Keratinocyte (primary cell): ENCODE measurements at regions not wholly inside any gene's neighbourhood (a gene's known extent, or its start where the extent isn't known, plus 50 kb on each side); places are given as distances from the start of the nearest gene placed in this dataset.

ENCODE experiments used
- DNase-seq: peaks from one replicate; pipeline ENCODE4 v3.0.0-alpha.2; 2011; ENCODE audit warnings: low read depth, missing footprints, low spot score
- FAIRE-seq: peaks from 2 replicates; lab custom pipeline; 2011; peaks lifted over from hg19 to GRCh38; lab: Jason Lieb, UNC
- H2AFZ ChIP-seq: 2 replicates; pipeline ENCODE4 v1.6.0; 2012; ENCODE audit warnings: low read length, control low read depth, inconsistent platforms; ENCODE audit not compliant: control insufficient read depth
- H3K27ac ChIP-seq: 2 replicates; pipeline ENCODE4 v1.5.1; 2011; ENCODE audit warnings: low read length; ENCODE audit not compliant: control insufficient read depth, insufficient read depth
- H3K27me3 ChIP-seq: 3 replicates; pipeline ENCODE4 v1.6.0; 2011; ENCODE audit warnings: low read length; ENCODE audit not compliant: control insufficient read depth, insufficient read depth; ENCODE audit errors: extremely low read depth
- H3K36me3 ChIP-seq, 2 experiments: 2 replicates in 1 of 2; 3 replicates in 1 of 2; pipeline ENCODE4 v1.5.1; 2011; ENCODE audit warnings: low read length in 2 of 2, mild to moderate bottlenecking in 1 of 2; ENCODE audit not compliant: control insufficient read depth in 2 of 2, insufficient read depth in 2 of 2; ENCODE audit errors: extremely low read depth in 1 of 2
- H3K4me1 ChIP-seq: 3 replicates; pipeline ENCODE4 v1.5.1; 2011; ENCODE audit warnings: low read length; ENCODE audit not compliant: control insufficient read depth, insufficient read depth; ENCODE audit errors: extremely low read depth
- H3K4me2 ChIP-seq: 3 replicates; pipeline ENCODE4 v1.6.0; 2011; ENCODE audit warnings: low read depth, low read length; ENCODE audit not compliant: control insufficient read depth, insufficient read depth; ENCODE audit errors: extremely low read depth
- H3K4me3 ChIP-seq, 3 experiments: fragments of 200-600 bp in 1 of 3; sonication (generic) in 1 of 3; 2 replicates in 2 of 3; 3 replicates in 1 of 3; pipeline ENCODE4 v1.5.1; 2011 to 2016; ENCODE audit warnings: low read length in 3 of 3, mild to moderate bottlenecking in 3 of 3, control low read depth in 2 of 3, inconsistent platforms in 1 of 3, low read depth in 1 of 3, mixed read lengths in 1 of 3, mixed run types in 1 of 3, moderate library complexity in 1 of 3; ENCODE audit not compliant: control insufficient read depth in 2 of 3, insufficient read depth in 2 of 3; ENCODE audit errors: extremely low read depth in 1 of 3
- H3K79me2 ChIP-seq: 2 replicates; pipeline ENCODE4 v1.6.0; 2012; ENCODE audit warnings: low read length; ENCODE audit not compliant: control insufficient read depth, insufficient read depth
- H3K9ac ChIP-seq: 3 replicates; pipeline ENCODE4 v1.6.0; 2011; ENCODE audit warnings: low read length; ENCODE audit not compliant: control insufficient read depth, insufficient read depth; ENCODE audit errors: extremely low read depth
- H3K9me1 ChIP-seq: 3 replicates; pipeline ENCODE4 v1.6.0; 2011; ENCODE audit warnings: low read length; ENCODE audit not compliant: control insufficient read depth, insufficient read depth; ENCODE audit errors: extremely low read depth
- H3K9me3 ChIP-seq: 2 replicates; pipeline ENCODE4 v1.5.1; 2012; ENCODE audit warnings: low read depth, low read length; ENCODE audit not compliant: control insufficient read depth
- H4K20me1 ChIP-seq: 3 replicates; pipeline ENCODE4 v1.6.0; 2011; ENCODE audit warnings: low read length; ENCODE audit not compliant: control insufficient read depth, insufficient read depth; ENCODE audit errors: extremely low read depth
- EZH2 ChIP-seq: IDR thresholded peaks from one replicate; pipeline ENCODE4 v1.6.1; 2012; ENCODE audit warnings: inconsistent platforms, mild to moderate bottlenecking, low read length, moderate library complexity
- dilution Hi-C: fragments of 300-500 bp; cut with MboI; formaldehyde crosslinking; loops from one replicate; pipeline ENCODE4 v1.7.0; 2020; ENCODE audit warnings: low sequenced_read_pairs; ENCODE audit not compliant: extremely low pct_ligation_motif_present
- TF ChIP-seq, protein P1 (sequence below), 3 experiments: IDR thresholded peaks in 1 of 3; conservative IDR thresholded peaks in 1 of 3; optimal IDR thresholded peaks in 1 of 3; 2 replicates in 2 of 3; 3 replicates in 1 of 3; pipeline versions ENCODE3 to v1.5.1; 2011; ENCODE audit warnings: low read length in 3 of 3, mild to moderate bottlenecking in 3 of 3, moderate library complexity in 2 of 3, control low read depth in 1 of 3, inconsistent platforms in 1 of 3; ENCODE audit not compliant: insufficient read depth in 2 of 3; ENCODE audit errors: extremely low read depth in 1 of 3

DNA sequence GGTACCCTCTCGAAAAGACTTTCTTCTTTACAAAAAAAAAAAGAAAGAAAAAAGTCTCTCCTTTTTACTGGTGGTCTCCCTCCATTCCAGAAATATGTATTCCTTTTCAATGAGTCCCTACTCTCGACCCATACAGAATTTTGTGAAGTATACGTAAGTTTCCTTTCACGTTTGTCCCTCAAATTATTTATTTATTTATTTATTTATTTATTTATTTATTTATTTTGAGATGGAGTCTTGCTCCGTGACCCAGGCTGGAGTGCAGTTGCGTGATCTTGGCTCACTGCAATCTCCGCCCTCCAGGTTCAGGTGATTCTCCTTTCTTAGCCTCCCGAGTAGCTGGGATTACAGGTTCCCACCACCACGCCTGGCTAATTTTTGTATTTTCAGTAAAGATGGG, 429.2 kb upstream of the AR start:
- no peak for DNase-seq
- no peak overlapping the region for H3K4me3 ChIP-seq
- no peaks in the 10 kb centered on the region for H3K9me1 ChIP-seq
- no peaks in the 10 kb centered on the region for H3K79me2 ChIP-seq
- no peaks in the 10 kb centered on the region for H3K4me1 ChIP-seq
- no peak overlapping the region for H2AFZ ChIP-seq
- H3K9me3 ChIP-seq, result no peaks in the 10 kb centered on the region
- TF ChIP-seq, protein P1, sequence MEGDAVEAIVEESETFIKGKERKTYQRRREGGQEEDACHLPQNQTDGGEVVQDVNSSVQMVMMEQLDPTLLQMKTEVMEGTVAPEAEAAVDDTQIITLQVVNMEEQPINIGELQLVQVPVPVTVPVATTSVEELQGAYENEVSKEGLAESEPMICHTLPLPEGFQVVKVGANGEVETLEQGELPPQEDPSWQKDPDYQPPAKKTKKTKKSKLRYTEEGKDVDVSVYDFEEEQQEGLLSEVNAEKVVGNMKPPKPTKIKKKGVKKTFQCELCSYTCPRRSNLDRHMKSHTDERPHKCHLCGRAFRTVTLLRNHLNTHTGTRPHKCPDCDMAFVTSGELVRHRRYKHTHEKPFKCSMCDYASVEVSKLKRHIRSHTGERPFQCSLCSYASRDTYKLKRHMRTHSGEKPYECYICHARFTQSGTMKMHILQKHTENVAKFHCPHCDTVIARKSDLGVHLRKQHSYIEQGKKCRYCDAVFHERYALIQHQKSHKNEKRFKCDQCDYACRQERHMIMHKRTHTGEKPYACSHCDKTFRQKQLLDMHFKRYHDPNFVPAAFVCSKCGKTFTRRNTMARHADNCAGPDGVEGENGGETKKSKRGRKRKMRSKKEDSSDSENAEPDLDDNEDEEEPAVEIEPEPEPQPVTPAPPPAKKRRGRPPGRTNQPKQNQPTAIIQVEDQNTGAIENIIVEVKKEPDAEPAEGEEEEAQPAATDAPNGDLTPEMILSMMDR (optimal IDR thresholded peaks at IDR 0.05 in 1 of 3, IDR thresholded peaks at IDR 0.05 in 1 of 3, conservative IDR thresholded peaks at IDR 0.05 in 1 of 3; ENCODE audit: extremely low read depth in 1 of 3, insufficient read depth in 2 of 3, low read length in 3 of 3), result no peak
- no peak for TF ChIP-seq EZH2
- no peak overlapping the region for H3K4me2 ChIP-seq
- dilution Hi-C loops, result no loop called here
- H4K20me1 ChIP-seq, result no peaks in the 10 kb centered on the region
- no peak for FAIRE-seq
- H3K9ac ChIP-seq, result no peak overlapping the region
- H3K27me3 ChIP-seq, result no peaks in the 10 kb centered on the region
- no peak overlapping the region for H3K27ac ChIP-seq
- H3K36me3 ChIP-seq, result no peaks in the 10 kb centered on the region

DNA sequence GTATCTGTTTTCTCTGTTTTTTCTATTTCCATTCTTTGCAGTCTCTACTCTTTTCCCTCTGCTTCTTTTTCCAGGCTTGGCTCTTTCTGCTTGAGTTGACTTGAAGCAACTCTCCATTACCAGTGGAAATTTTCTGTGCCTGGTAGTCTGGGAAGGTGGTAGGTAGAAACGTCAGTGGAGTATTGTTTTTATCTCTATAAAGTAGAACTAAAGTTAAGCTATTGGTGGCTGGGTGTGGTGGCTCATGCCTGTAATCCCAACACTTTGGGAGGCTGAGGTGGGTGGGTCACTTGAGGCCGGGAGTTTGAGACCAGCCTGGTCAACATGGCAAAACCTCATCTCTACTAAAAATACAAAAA, 438.1 kb upstream of the AR start:
- H3K27ac ChIP-seq, result no peak overlapping the region
- no peaks in the 10 kb centered on the region for H3K27me3 ChIP-seq
- no peaks in the 10 kb centered on the region for H3K4me1 ChIP-seq
- H4K20me1 ChIP-seq, result no peaks in the 10 kb centered on the region
- no peaks in the 10 kb centered on the region for H3K9me3 ChIP-seq
- DNase-seq, result no peak
- FAIRE-seq, result no peak
- H3K4me3 ChIP-seq, result no peak overlapping the region
- H3K4me2 ChIP-seq, result no peak overlapping the region
- H3K79me2 ChIP-seq, result no peaks in the 10 kb centered on the region
- no peak overlapping the region for H2AFZ ChIP-seq
- dilution Hi-C loops, result no loop called here
- no peak overlapping the region for H3K9ac ChIP-seq
- no peaks in the 10 kb centered on the region for H3K9me1 ChIP-seq
- no peak for TF ChIP-seq EZH2
- TF ChIP-seq, protein P1 (optimal IDR thresholded peaks at IDR 0.05 in 1 of 3, IDR thresholded peaks at IDR 0.05 in 1 of 3, conservative IDR thresholded peaks at IDR 0.05 in 1 of 3; ENCODE audit: extremely low read depth in 1 of 3, insufficient read depth in 2 of 3, low read length in 3 of 3), result no peak
- H3K36me3 ChIP-seq, result no peaks in the 10 kb centered on the region
